PC-9 (cell line): ENCODE measurements at regions not wholly inside any gene's neighbourhood (a gene's known extent, or its start where the extent isn't known, plus 50 kb on each side); places are given as distances from the start of the nearest gene placed in this dataset.

ENCODE experiments used
- BruUV-seq: library from RNA; stranded (reverse); fragments of 400-500 nt; replicated peaks from 2 replicates; lab custom pipeline; 2021; lab: Mats Ljungman, UMichigan
- CTCF ChIA-PET: fragments of 300-600 bp; sonication (Branson Sonifier 250); formaldehyde crosslinking; loops from one replicate; lab custom pipeline; 2022; ENCODE audit warnings: antibody characterized with exemption; lab: Charles Lee
- POLR2A ChIA-PET: fragments of 300-600 bp; sonication (Branson Sonifier 250); formaldehyde crosslinking; loops from one replicate; lab custom pipeline; 2022; ENCODE audit warnings: antibody characterized with exemption; ENCODE audit not compliant: unreplicated experiment; lab: Charles Lee
- DNase-seq, 2 experiments: peaks; one replicate each; pipeline versions ENCODE4 v3.0.0 to v3.0.0-alpha.2; 2015 to 2022; ENCODE audit warnings: mixed read lengths in 1 of 2
- H2AFZ ChIP-seq: fragments of 200-600 bp; sonication (generic); 2 replicates; pipeline ENCODE4 v1.8.1; 2017; ENCODE audit warnings: antibody characterized with exemption
- H3F3A ChIP-seq: fragments of 200-600 bp; sonication (generic); 2 replicates; pipeline ENCODE4 v1.8.1; 2017; ENCODE audit warnings: antibody characterized with exemption, mild to moderate bottlenecking, low read depth; ENCODE audit not compliant: insufficient read depth
- H3K27ac ChIP-seq: fragments of 200-600 bp; sonication (generic); 2 replicates; pipeline ENCODE4 v1.6.1; 2016; ENCODE audit warnings: mixed run types
- H3K27me3 ChIP-seq: fragments of 200-600 bp; sonication (generic); 2 replicates; pipeline ENCODE4 v1.6.1; 2016; ENCODE audit warnings: low read depth, mixed run types; ENCODE audit not compliant: insufficient read depth
- H3K36me3 ChIP-seq: fragments of 200-600 bp; sonication (generic); 2 replicates; pipeline ENCODE4 v1.6.1; 2016; ENCODE audit warnings: low read depth, mixed run types
- H3K4me1 ChIP-seq: fragments of 200-600 bp; sonication (generic); replicated peaks from 2 replicates; pipeline ENCODE4 v1.6.1; 2016; ENCODE audit warnings: mixed run types; ENCODE audit not compliant: insufficient read depth
- H3K4me2 ChIP-seq: fragments of 200-600 bp; sonication (generic); 2 replicates; pipeline ENCODE4 v1.6.1; 2017; ENCODE audit warnings: mixed run types
- H3K4me3 ChIP-seq: fragments of 200-600 bp; sonication (generic); 2 replicates; pipeline ENCODE4 v1.6.1; 2016; ENCODE audit warnings: mixed run types
- H3K79me2 ChIP-seq: fragments of 200-600 bp; sonication (generic); 2 replicates; pipeline ENCODE4 v1.6.1; 2017; ENCODE audit warnings: low read depth, mixed run types
- H3K9me2 ChIP-seq: fragments of 200-600 bp; sonication (generic); 2 replicates; pipeline ENCODE4 v1.8.1; 2017; ENCODE audit warnings: mild to moderate bottlenecking; ENCODE audit not compliant: insufficient read depth
- H3K9me3 ChIP-seq: fragments of 200-600 bp; sonication (generic); 2 replicates; pipeline ENCODE4 v1.8.1; 2016; ENCODE audit warnings: low read depth; ENCODE audit not compliant: insufficient read depth
- H4K20me1 ChIP-seq: fragments of 200-600 bp; sonication (generic); 2 replicates; pipeline ENCODE4 v1.8.1; 2017; ENCODE audit not compliant: insufficient read depth
- EZH2 ChIP-seq: fragments of 200-600 bp; sonication (generic); IDR thresholded peaks from 2 replicates; pipeline ENCODE4 v1.8.0; 2017; ENCODE audit warnings: antibody characterized with exemption, low read depth
- intact Hi-C: fragments of 100-400 bp; cut with micrococcal nuclease; formaldehyde crosslinking; loops from one replicate; pipeline ENCODE4 v1.10.0; 2022; ENCODE audit not compliant: unreplicated experiment
- TF ChIP-seq, protein P1 (sequence below): fragments of 200-600 bp; sonication (generic); conservative IDR thresholded peaks from 2 replicates; pipeline ENCODE4 v1.6.1; 2017; ENCODE audit warnings: mixed run types, antibody characterized with exemption, mild to moderate bottlenecking, moderate library complexity

- no peaks in the 10 kb centered on the region for H3F3A ChIP-seq
- ChIA-PET POLR2A (no interaction called here), CTCF (no interaction called here)
- no peaks in the 10 kb centered on the region for H3K4me1 ChIP-seq
- no peak overlapping the region for H2AFZ ChIP-seq
- H3K9me2 ChIP-seq, result no peaks in the 10 kb centered on the region; the same call in 1 of the 2 replicates
- H4K20me1 ChIP-seq, result no peaks in the 10 kb centered on the region
- H3K9me3 ChIP-seq, result no peaks in the 10 kb centered on the region; the same call in 1 of the 2 replicates
- intact Hi-C loops, result no loop called here
- H3K4me3 ChIP-seq, result no peak overlapping the region
- BruUV-seq, result no TSS peak
- H3K36me3 ChIP-seq, result no peaks in the 10 kb centered on the region
- H3K4me2 ChIP-seq, result no peak overlapping the region
- no peak for TF ChIP-seq EZH2
- TF ChIP-seq, protein P1, sequence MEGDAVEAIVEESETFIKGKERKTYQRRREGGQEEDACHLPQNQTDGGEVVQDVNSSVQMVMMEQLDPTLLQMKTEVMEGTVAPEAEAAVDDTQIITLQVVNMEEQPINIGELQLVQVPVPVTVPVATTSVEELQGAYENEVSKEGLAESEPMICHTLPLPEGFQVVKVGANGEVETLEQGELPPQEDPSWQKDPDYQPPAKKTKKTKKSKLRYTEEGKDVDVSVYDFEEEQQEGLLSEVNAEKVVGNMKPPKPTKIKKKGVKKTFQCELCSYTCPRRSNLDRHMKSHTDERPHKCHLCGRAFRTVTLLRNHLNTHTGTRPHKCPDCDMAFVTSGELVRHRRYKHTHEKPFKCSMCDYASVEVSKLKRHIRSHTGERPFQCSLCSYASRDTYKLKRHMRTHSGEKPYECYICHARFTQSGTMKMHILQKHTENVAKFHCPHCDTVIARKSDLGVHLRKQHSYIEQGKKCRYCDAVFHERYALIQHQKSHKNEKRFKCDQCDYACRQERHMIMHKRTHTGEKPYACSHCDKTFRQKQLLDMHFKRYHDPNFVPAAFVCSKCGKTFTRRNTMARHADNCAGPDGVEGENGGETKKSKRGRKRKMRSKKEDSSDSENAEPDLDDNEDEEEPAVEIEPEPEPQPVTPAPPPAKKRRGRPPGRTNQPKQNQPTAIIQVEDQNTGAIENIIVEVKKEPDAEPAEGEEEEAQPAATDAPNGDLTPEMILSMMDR, result no peak
- DNase-seq, result no peak
- H3K27me3 ChIP-seq, result no peaks in the 10 kb centered on the region
- H3K27ac ChIP-seq, result no peak overlapping the region
- H3K79me2 ChIP-seq, result no peaks in the 10 kb centered on the region
Measured at GRCh38 chr16:62170642-62171041, 134.4 kb upstream of the CDH8 start.

DNA sequence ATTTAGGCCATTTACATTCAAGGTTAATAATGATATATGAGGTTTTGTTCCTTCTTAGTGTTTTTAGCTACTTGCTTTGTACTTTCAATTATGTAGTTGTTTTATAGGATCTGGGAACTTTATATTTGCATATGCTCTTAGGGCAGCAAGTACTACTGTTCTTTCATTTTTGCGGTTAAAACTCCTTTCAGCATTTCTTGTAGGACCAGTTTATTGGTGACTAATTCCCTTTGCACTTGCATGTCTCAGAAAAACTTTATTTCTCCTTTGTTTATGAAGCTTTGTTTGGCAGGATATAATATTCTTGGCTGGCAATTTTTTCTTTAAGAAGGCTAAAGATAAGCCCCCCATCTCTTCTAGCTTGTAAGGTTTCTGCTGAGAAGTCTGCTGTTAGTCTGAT, 131.3 kb upstream of the CDH8 start:
- Histone ChIP-seq H3K4me2 (no peak overlapping the region), H3K27ac (no peak overlapping the region), H3K9me2 (no peaks in the 10 kb centered on the region; the same call in 1 of the 2 replicates), H3K79me2 (no peaks in the 10 kb centered on the region), H3K36me3 (no peaks in the 10 kb centered on the region), H4K20me1 (no peaks in the 10 kb centered on the region), H3F3A (no peaks in the 10 kb centered on the region), H3K27me3 (no peaks in the 10 kb centered on the region), H2AFZ (no peak overlapping the region), H3K4me3 (no peak overlapping the region), H3K4me1 (no peaks in the 10 kb centered on the region), H3K9me3 (no peaks in the 10 kb centered on the region; the same call in 1 of the 2 replicates)
- TF ChIP-seq, protein P1, result no peak
- TF ChIP-seq EZH2, result no peak
- ChIA-PET POLR2A (no interaction called here), CTCF (no interaction called here)
- BruUV-seq, result no TSS peak
- DNase-seq, result no peak
- intact Hi-C loops, result no loop called here

- no peak overlapping the region for H3K27ac ChIP-seq
- no peaks in the 10 kb centered on the region for H3K4me1 ChIP-seq
- H3K9me3 ChIP-seq, result no peaks in the 10 kb centered on the region
- H3K36me3 ChIP-seq, result no peaks in the 10 kb centered on the region
- intact Hi-C loops, result no loop called here
- no peaks in the 10 kb centered on the region for H3F3A ChIP-seq
- H3K9me2 ChIP-seq, result no peaks in the 10 kb centered on the region
- no TSS peak for BruUV-seq
- DNase-seq, result no peak
- no peaks in the 10 kb centered on the region for H4K20me1 ChIP-seq
- ChIA-PET POLR2A (no interaction called here), CTCF (no interaction called here)
- H3K4me3 ChIP-seq, result no peak overlapping the region
- H3K79me2 ChIP-seq, result no peaks in the 10 kb centered on the region
- no peak overlapping the region for H3K4me2 ChIP-seq
- H2AFZ ChIP-seq, result no peak overlapping the region
- no peaks in the 10 kb centered on the region for H3K27me3 ChIP-seq
- no peak for TF ChIP-seq EZH2
- TF ChIP-seq, protein P1, result no peak
Measured at GRCh38 chr16:62157544-62157943, 121.3 kb upstream of the CDH8 start.
